Astrocyte (in vitro differentiated cells and primary cell): ENCODE measurements at regions not wholly inside any gene's neighbourhood (a gene's known extent, or its start where the extent isn't known, plus 50 kb on each side); places are given as distances from the start of the nearest gene placed in this dataset.

ENCODE experiments used
- DNase-seq: peaks from one replicate; pipeline ENCODE4 v3.0.0-alpha.2; 2010; ENCODE audit warnings: low read depth
- FAIRE-seq: peaks from 2 replicates; lab custom pipeline; 2011; peaks lifted over from hg19 to GRCh38; lab: Jason Lieb, UNC
- H2AFZ ChIP-seq: 2 replicates; pipeline ENCODE4 v1.6.0; 2012; ENCODE audit warnings: low read depth, low read length, inconsistent platforms
- H3K27ac ChIP-seq: 2 replicates; pipeline ENCODE4 v1.5.1; 2011; ENCODE audit warnings: low read depth, low read length, inconsistent platforms
- H3K27me3 ChIP-seq: 2 replicates; pipeline ENCODE4 v1.6.0; 2011; ENCODE audit warnings: low read length, inconsistent platforms; ENCODE audit not compliant: insufficient read depth
- H3K36me3 ChIP-seq: 2 replicates; pipeline ENCODE4 v1.5.1; 2011; ENCODE audit warnings: low read length, inconsistent platforms; ENCODE audit not compliant: insufficient read depth
- H3K4me1 ChIP-seq: 2 replicates; pipeline ENCODE4 v1.5.1; 2011; ENCODE audit warnings: low read length, inconsistent platforms; ENCODE audit not compliant: insufficient read depth
- H3K4me2 ChIP-seq: 2 replicates; pipeline ENCODE4 v1.6.0; 2012; ENCODE audit warnings: low read length, inconsistent platforms
- H3K4me3 ChIP-seq: 2 replicates; pipeline ENCODE4 v1.5.1; 2011; ENCODE audit warnings: low read depth, mild to moderate bottlenecking, low read length, inconsistent platforms; ENCODE audit not compliant: insufficient read depth
- H3K79me2 ChIP-seq: 2 replicates; pipeline ENCODE4 v1.6.0; 2012; ENCODE audit warnings: mild to moderate bottlenecking, low read length, inconsistent platforms; ENCODE audit not compliant: insufficient read depth
- H3K9ac ChIP-seq: 2 replicates; pipeline ENCODE4 v1.6.0; 2012; ENCODE audit warnings: mild to moderate bottlenecking, low read length, inconsistent platforms
- H3K9me3 ChIP-seq: 2 replicates; pipeline ENCODE4 v1.5.1; 2012; ENCODE audit warnings: low read depth, mild to moderate bottlenecking, low read length, inconsistent platforms; ENCODE audit not compliant: insufficient read depth
- H4K20me1 ChIP-seq: 2 replicates; pipeline ENCODE4 v1.6.0; 2012; ENCODE audit warnings: low read length, inconsistent platforms; ENCODE audit not compliant: insufficient read depth
- H3K27ac Mint-ChIP-seq: one replicate; pipeline ENCODE4 v1.8.0; 2021; ENCODE audit warnings: mild to moderate bottlenecking, mixed read lengths; ENCODE audit not compliant: unreplicated experiment
- H3K27me3 Mint-ChIP-seq: one replicate; pipeline ENCODE4 v1.8.0; 2021; ENCODE audit warnings: low read depth, mixed read lengths; ENCODE audit not compliant: unreplicated experiment
- H3K36me3 Mint-ChIP-seq: one replicate; pipeline ENCODE4 v1.8.0; 2021; ENCODE audit warnings: low read depth, mixed read lengths; ENCODE audit not compliant: unreplicated experiment
- H3K4me1 Mint-ChIP-seq: one replicate; pipeline ENCODE4 v1.8.0; 2021; ENCODE audit warnings: low read depth, mixed read lengths; ENCODE audit not compliant: unreplicated experiment
- H3K4me3 Mint-ChIP-seq: one replicate; pipeline ENCODE4 v1.8.0; 2021; ENCODE audit warnings: mild to moderate bottlenecking, moderate library complexity, mixed read lengths; ENCODE audit not compliant: unreplicated experiment
- H3K9me3 Mint-ChIP-seq: one replicate; pipeline ENCODE4 v1.8.0; 2021; ENCODE audit warnings: mild to moderate bottlenecking, mixed read lengths; ENCODE audit not compliant: unreplicated experiment
- EZH2 ChIP-seq: IDR thresholded peaks from 2 replicates; pipeline ENCODE4 v1.6.1; 2012; ENCODE audit warnings: mild to moderate bottlenecking, low read length, inconsistent platforms; ENCODE audit not compliant: insufficient read depth
- TF ChIP-seq, protein P1 (sequence below): IDR thresholded peaks from 2 replicates; pipeline ENCODE4 v1.5.1; 2011; ENCODE audit warnings: low read depth, mild to moderate bottlenecking, inconsistent platforms, low read length, moderate library complexity; ENCODE audit not compliant: insufficient read depth

DNA sequence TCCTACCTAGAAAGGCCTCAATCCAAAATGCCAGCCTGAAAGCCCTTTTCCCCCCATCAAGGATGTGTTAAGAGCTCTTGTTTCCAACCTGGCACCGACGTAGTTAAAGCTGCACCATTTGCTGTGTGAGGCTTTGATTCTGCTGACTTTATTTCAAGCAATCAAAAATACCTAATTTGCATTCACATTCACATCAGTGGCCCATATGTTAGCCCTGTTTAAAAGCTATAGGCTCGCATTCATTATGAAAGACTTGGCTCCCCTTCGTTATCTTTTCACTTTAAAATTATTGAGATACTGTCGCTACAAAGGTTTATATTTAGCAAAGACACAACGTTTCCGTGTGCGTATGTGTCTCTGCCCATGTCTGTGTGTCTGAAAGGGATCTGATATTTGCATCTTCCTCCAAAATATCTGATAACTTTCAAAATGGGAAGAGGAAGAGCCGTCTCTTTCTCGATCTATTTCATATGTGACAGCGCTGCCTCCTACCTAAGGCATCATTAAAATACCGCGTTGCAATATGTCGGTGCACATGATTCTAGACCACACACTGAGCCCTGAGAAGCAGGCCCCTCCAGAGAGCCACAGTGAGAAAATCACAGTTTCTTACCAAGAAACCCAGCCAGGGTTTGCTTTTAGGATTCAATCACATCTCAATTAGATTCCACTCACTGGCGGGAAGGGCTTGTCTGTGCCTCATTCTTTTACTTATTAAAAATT lies 57.1 kb upstream of the ITPRID1 start:
- FAIRE-seq (no peak), DNase-seq (no peak)
- Histone ChIP-seq H3K9ac (no peak overlapping the region), H3K4me3 (no peak overlapping the region), H3K36me3 (no peaks in the 10 kb centered on the region), H3K9me3 (no peaks in the 10 kb centered on the region), H3K27ac (no peak overlapping the region), H3K4me1 (no peaks in the 10 kb centered on the region), H4K20me1 (no peaks in the 10 kb centered on the region), H3K79me2 (no peaks in the 10 kb centered on the region), H3K27me3 (no peaks in the 10 kb centered on the region), H2AFZ (no peak overlapping the region), H3K4me2 (no peak overlapping the region)
- no peak overlapping the region for H3K4me3 Mint-ChIP-seq
- no peak for TF ChIP-seq EZH2
- TF ChIP-seq, protein P1, sequence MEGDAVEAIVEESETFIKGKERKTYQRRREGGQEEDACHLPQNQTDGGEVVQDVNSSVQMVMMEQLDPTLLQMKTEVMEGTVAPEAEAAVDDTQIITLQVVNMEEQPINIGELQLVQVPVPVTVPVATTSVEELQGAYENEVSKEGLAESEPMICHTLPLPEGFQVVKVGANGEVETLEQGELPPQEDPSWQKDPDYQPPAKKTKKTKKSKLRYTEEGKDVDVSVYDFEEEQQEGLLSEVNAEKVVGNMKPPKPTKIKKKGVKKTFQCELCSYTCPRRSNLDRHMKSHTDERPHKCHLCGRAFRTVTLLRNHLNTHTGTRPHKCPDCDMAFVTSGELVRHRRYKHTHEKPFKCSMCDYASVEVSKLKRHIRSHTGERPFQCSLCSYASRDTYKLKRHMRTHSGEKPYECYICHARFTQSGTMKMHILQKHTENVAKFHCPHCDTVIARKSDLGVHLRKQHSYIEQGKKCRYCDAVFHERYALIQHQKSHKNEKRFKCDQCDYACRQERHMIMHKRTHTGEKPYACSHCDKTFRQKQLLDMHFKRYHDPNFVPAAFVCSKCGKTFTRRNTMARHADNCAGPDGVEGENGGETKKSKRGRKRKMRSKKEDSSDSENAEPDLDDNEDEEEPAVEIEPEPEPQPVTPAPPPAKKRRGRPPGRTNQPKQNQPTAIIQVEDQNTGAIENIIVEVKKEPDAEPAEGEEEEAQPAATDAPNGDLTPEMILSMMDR, result no peak
- H3K27me3 Mint-ChIP-seq, result peaks cover 6% of the 10 kb centered on the region
- no peaks in the 10 kb centered on the region for H3K36me3 Mint-ChIP-seq
- no peaks in the 10 kb centered on the region for H3K4me1 Mint-ChIP-seq
- no peak overlapping the region for H3K27ac Mint-ChIP-seq
- peaks cover 2% of the 10 kb centered on the region for H3K9me3 Mint-ChIP-seq

DNA sequence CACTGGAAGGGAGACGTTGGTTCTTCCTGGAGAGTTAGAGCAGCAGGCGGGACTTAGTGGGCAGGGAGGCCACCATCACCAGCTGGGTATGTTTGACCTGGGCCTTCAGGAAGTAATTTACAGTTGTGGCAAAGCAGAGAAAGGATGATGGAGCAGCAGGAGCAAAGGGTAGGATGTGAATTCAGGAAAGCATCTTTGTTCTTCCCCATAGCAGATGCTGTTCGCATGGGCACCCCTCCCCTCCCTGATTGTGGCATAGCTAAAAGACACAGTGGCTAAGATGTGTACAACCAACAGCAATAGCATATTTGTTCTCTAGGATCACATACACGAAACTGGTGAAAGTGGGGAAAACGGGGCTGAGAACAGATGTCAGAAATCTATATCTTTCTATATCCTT lies 56.3 kb upstream of the ITPRID1 start:
- DNase-seq, result no peak
- Mint-ChIP-seq H3K27ac (no peak overlapping the region), H3K4me3 (no peak overlapping the region), H3K4me1 (no peaks in the 10 kb centered on the region), H3K36me3 (no peaks in the 10 kb centered on the region), H3K27me3 (peaks cover 6% of the 10 kb centered on the region), H3K9me3 (peaks cover 2% of the 10 kb centered on the region)
- Histone ChIP-seq H3K4me2 (no peak overlapping the region), H3K9me3 (no peaks in the 10 kb centered on the region), H4K20me1 (no peaks in the 10 kb centered on the region), H3K9ac (no peak overlapping the region), H3K27me3 (no peaks in the 10 kb centered on the region), H3K4me1 (no peaks in the 10 kb centered on the region), H3K4me3 (no peak overlapping the region), H3K27ac (no peak overlapping the region), H3K36me3 (no peaks in the 10 kb centered on the region), H3K79me2 (no peaks in the 10 kb centered on the region), H2AFZ (no peak overlapping the region)
- FAIRE-seq, result no peak
- no peak for TF ChIP-seq EZH2
- TF ChIP-seq, protein P1, result no peak

DNA sequence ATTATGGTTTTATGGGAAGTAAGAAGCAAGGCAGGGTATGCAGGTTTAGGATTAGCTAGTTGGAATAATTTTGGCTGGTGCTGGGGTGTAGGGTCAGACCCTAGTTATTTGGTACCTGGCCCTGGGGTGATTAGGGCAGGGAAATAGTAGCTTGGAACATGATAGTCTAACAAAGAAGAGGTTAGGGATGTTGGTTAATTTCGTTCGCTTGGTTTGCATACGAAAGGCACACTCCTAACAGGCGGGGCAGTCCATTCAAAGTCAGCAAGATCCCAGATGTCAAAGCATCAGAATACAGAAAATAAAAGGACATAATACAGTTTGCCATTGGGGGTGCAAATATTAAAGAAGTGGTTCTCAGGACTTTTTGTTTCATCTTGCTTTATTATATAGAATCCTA lies 55.7 kb upstream of the ITPRID1 start:
- FAIRE-seq (no peak), DNase-seq (no peak)
- no peak for TF ChIP-seq EZH2
- TF ChIP-seq, protein P1, result no peak
- Mint-ChIP-seq H3K27ac (no peak overlapping the region), H3K9me3 (peaks cover 2% of the 10 kb centered on the region), H3K27me3 (peaks cover 6% of the 10 kb centered on the region), H3K4me3 (no peak overlapping the region), H3K36me3 (no peaks in the 10 kb centered on the region), H3K4me1 (no peaks in the 10 kb centered on the region)
- Histone ChIP-seq H3K79me2 (no peaks in the 10 kb centered on the region), H3K9me3 (no peaks in the 10 kb centered on the region), H3K4me2 (no peak overlapping the region), H3K36me3 (no peaks in the 10 kb centered on the region), H3K27me3 (no peaks in the 10 kb centered on the region), H3K27ac (no peak overlapping the region), H3K4me3 (no peak overlapping the region), H2AFZ (no peak overlapping the region), H3K9ac (no peak overlapping the region), H3K4me1 (no peaks in the 10 kb centered on the region), H4K20me1 (no peaks in the 10 kb centered on the region)
